ENCODE measurements at regions not wholly inside any gene's neighbourhood (a gene's known extent, or its start where the extent isn't known, plus 50 kb on each side); places are given as distances from the start of the nearest gene placed in this dataset.

DNA sequence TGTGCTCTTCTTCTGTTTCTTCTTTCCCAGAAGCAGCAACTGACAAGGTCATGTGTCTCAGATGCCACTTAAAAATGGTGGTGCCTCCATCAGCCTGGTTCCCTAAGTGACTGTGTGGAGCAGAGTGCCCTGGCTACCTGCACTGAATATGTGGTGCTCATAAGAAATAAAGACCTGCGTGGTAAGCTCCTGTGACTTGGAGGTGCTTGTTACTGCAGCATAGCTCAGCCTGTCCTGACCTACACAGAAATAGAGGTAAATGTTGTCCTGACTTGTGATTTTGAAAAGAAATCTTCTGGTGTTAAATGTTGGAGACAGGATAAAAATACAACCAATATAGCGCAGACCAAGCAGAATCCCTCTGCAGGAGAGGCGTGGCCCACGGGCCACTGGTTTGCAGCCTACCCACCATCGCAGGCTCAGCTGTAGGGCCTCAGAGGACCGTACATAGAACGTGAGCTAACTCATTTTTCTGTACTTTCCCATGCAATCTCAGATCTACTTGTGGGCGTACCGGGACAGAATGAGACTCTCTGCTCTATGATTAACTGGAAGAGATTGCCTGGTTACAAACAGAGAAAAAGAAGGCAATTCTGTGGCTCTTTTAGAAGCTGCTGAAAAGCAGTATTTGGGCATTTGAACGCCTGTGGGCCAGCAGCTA is 79.4 kb upstream of the UNC5A start:
- Histone ChIP-seq H3K9me3 (ENCODE audit: insufficient read depth, low read length) (no peaks in the 10 kb centered on the region), H2AFZ (ENCODE audit: low read depth, low read length, severe bottlenecking) (no peak overlapping the region), H3K27ac (ENCODE audit: low read depth, low read length) (no peak overlapping the region), H3K27me3 (ENCODE audit: low read length) (no peaks in the 10 kb centered on the region), H3F3A (ENCODE audit: insufficient read depth) (no peaks in the 10 kb centered on the region), H3K36me3 (ENCODE audit: low read length) (no peaks in the 10 kb centered on the region), H3K4me3 (ENCODE audit: insufficient read depth, low read length, poor library complexity, severe bottlenecking) (no peak overlapping the region), H3K9me2 (replicated peaks; ENCODE audit: insufficient read depth, low read length) (no peaks in the 10 kb centered on the region), H3K9ac (ENCODE audit: low read length) (no peak overlapping the region), H3K4me2 (ENCODE audit: low read depth, low read length, poor library complexity, severe bottlenecking) (no peak overlapping the region), H3K79me2 (ENCODE audit: insufficient read depth, low read length) (no peaks in the 10 kb centered on the region), H4K20me1 (ENCODE audit: low read depth, low read length) (no peaks in the 10 kb centered on the region)
- TF ChIP-seq, protein P1, sequence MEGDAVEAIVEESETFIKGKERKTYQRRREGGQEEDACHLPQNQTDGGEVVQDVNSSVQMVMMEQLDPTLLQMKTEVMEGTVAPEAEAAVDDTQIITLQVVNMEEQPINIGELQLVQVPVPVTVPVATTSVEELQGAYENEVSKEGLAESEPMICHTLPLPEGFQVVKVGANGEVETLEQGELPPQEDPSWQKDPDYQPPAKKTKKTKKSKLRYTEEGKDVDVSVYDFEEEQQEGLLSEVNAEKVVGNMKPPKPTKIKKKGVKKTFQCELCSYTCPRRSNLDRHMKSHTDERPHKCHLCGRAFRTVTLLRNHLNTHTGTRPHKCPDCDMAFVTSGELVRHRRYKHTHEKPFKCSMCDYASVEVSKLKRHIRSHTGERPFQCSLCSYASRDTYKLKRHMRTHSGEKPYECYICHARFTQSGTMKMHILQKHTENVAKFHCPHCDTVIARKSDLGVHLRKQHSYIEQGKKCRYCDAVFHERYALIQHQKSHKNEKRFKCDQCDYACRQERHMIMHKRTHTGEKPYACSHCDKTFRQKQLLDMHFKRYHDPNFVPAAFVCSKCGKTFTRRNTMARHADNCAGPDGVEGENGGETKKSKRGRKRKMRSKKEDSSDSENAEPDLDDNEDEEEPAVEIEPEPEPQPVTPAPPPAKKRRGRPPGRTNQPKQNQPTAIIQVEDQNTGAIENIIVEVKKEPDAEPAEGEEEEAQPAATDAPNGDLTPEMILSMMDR (IDR thresholded peaks at IDR 0.05; ENCODE audit: insufficient read depth, low read length, poor library complexity, severe bottlenecking), result no peak
- no peak for TF ChIP-seq EZH2phosphoT487 (conservative IDR thresholded peaks at IDR 0.05; ENCODE audit: low read length)

DNA sequence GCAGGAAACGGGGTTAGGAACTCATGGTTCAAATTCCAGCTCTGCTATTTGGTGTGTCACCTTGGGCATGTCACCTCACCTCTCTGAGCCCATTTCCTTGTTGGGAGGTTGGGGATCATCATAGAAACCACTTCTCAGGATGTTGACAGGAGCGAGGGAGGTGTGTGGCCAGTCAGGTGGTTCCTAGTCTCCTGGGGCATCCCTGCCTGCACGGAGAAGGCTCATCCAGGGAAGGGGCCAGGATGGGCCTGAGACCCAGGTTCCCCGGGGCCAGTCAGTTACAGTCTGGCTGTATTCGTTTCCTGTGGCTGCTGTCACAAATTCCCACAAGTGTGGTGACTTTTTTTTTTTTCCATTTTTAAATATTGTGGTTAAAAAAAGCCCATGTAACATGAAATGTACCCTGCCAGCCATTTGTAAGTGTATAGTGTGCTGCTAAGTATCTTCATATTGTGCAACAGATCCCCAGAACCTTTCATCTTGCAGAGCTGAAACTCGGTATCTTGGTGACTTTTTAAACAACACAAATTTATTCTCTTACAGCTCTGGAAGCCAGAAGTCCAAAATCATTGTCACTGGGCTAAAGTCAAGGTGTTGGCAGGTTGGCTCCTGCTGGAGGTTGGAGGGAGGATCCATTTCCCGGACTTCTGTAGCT is 78.7 kb upstream of the UNC5A start:
- Histone ChIP-seq H3K27ac (ENCODE audit: low read depth, low read length) (no peak overlapping the region), H3K9ac (ENCODE audit: low read length) (no peak overlapping the region), H4K20me1 (ENCODE audit: low read depth, low read length) (no peaks in the 10 kb centered on the region), H3K4me2 (ENCODE audit: low read depth, low read length, poor library complexity, severe bottlenecking) (no peak overlapping the region), H3K9me2 (replicated peaks; ENCODE audit: insufficient read depth, low read length) (no peaks in the 10 kb centered on the region), H3F3A (ENCODE audit: insufficient read depth) (no peaks in the 10 kb centered on the region), H3K79me2 (ENCODE audit: insufficient read depth, low read length) (no peaks in the 10 kb centered on the region), H3K4me3 (ENCODE audit: insufficient read depth, low read length, poor library complexity, severe bottlenecking) (no peak overlapping the region), H3K36me3 (ENCODE audit: low read length) (no peaks in the 10 kb centered on the region), H3K27me3 (ENCODE audit: low read length) (no peaks in the 10 kb centered on the region), H2AFZ (ENCODE audit: low read depth, low read length, severe bottlenecking) (no peak overlapping the region), H3K9me3 (ENCODE audit: insufficient read depth, low read length) (no peaks in the 10 kb centered on the region)
- TF ChIP-seq EZH2phosphoT487 (conservative IDR thresholded peaks at IDR 0.05; ENCODE audit: low read length), result no peak
- TF ChIP-seq, protein P1 (IDR thresholded peaks at IDR 0.05; ENCODE audit: insufficient read depth, low read length, poor library complexity, severe bottlenecking), result no peak

DNA sequence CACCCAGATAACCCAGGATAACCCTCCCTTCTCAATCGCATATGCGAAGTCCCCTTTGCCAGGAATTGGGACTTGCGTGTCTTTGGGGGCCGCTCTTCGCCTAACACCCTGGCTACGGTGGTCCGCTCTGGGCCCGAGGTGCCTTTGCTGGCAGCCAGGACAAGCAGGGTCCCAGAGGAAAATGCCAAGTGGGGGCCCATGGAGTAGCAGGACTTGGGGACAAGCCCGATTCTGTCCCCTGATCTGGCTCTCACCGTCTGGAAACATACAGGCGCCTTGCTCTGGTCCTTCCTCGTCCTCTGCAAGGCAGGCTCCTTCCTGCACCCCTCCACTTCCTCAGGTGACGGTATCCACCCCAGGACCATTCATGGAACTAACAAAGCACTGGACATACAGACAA is 78.1 kb upstream of the UNC5A start:
- Histone ChIP-seq H3K27me3 (ENCODE audit: low read length) (no peaks in the 10 kb centered on the region), H3K9ac (ENCODE audit: low read length) (no peak overlapping the region), H3K79me2 (ENCODE audit: insufficient read depth, low read length) (no peaks in the 10 kb centered on the region), H4K20me1 (ENCODE audit: low read depth, low read length) (no peaks in the 10 kb centered on the region), H3K9me2 (replicated peaks; ENCODE audit: insufficient read depth, low read length) (no peaks in the 10 kb centered on the region), H3K27ac (ENCODE audit: low read depth, low read length) (no peak overlapping the region), H3K4me3 (ENCODE audit: insufficient read depth, low read length, poor library complexity, severe bottlenecking) (no peak overlapping the region), H2AFZ (ENCODE audit: low read depth, low read length, severe bottlenecking) (no peak overlapping the region), H3F3A (ENCODE audit: insufficient read depth) (no peaks in the 10 kb centered on the region), H3K9me3 (ENCODE audit: insufficient read depth, low read length) (no peaks in the 10 kb centered on the region), H3K4me2 (ENCODE audit: low read depth, low read length, poor library complexity, severe bottlenecking) (no peak overlapping the region), H3K36me3 (ENCODE audit: low read length) (no peaks in the 10 kb centered on the region)
- TF ChIP-seq, protein P1 (IDR thresholded peaks at IDR 0.05; ENCODE audit: insufficient read depth, low read length, poor library complexity, severe bottlenecking), result no peak
- no peak for TF ChIP-seq EZH2phosphoT487 (conservative IDR thresholded peaks at IDR 0.05; ENCODE audit: low read length)
